Mucosa of descending colon (tissue), 3 donors: ENCODE measurements at regions not wholly inside any gene's neighbourhood (a gene's known extent, or its start where the extent isn't known, plus 50 kb on each side); places are given as distances from the start of the nearest gene placed in this dataset.

Source experiments
- ATAC-seq: fragments of 200-7000 bp; cut with Tn5 transposase; one replicate; pipeline ENCODE4 v1.9.1; 2020; ENCODE audit warnings: mild to moderate bottlenecking, moderate library complexity
- DNase-seq, 3 donors: peaks; one replicate each; pipeline ENCODE4 v3.0.0-alpha.2; 2020
- H3K36me3 ChIP-seq: fragments of 200-600 bp; one replicate; pipeline ENCODE4 v1.8.0; 2021; ENCODE audit warnings: low read depth, mild to moderate bottlenecking
- H3K4me1 ChIP-seq: fragments of 200-600 bp; one replicate; pipeline ENCODE4 v1.8.0; 2021; ENCODE audit warnings: low read depth, mild to moderate bottlenecking
- H3K4me3 ChIP-seq: fragments of 200-600 bp; one replicate; pipeline ENCODE4 v1.8.0; 2021; ENCODE audit warnings: mild to moderate bottlenecking
- H3K9me3 ChIP-seq: fragments of 200-600 bp; one replicate; pipeline ENCODE4 v1.8.0; 2021; ENCODE audit warnings: mild to moderate bottlenecking
- intact Hi-C, 2 donors: fragments of 100-400 bp; cut with DNase I in 1 of 2; cut with micrococcal nuclease in 1 of 2; formaldehyde crosslinking; loops; one replicate each; pipeline versions ENCODE4 v1.11.0 to v1.11.1; 2022; cut with DNase I, micrococcal nuclease
- TF ChIP-seq, protein P1 (sequence below): fragments of 200-600 bp; IDR thresholded peaks from one replicate; pipeline ENCODE4 v1.8.0; 2022; ENCODE audit warnings: antibody characterized with exemption, mild to moderate bottlenecking
- donor health status: DM: no; HTN: no; CAD: no; lungs with moderate emphysema.
- donor health status: DM: no; HTN: no; CAD: no.
- donor health status: DM: no; HTN: yes; CAD: no.

DNA sequence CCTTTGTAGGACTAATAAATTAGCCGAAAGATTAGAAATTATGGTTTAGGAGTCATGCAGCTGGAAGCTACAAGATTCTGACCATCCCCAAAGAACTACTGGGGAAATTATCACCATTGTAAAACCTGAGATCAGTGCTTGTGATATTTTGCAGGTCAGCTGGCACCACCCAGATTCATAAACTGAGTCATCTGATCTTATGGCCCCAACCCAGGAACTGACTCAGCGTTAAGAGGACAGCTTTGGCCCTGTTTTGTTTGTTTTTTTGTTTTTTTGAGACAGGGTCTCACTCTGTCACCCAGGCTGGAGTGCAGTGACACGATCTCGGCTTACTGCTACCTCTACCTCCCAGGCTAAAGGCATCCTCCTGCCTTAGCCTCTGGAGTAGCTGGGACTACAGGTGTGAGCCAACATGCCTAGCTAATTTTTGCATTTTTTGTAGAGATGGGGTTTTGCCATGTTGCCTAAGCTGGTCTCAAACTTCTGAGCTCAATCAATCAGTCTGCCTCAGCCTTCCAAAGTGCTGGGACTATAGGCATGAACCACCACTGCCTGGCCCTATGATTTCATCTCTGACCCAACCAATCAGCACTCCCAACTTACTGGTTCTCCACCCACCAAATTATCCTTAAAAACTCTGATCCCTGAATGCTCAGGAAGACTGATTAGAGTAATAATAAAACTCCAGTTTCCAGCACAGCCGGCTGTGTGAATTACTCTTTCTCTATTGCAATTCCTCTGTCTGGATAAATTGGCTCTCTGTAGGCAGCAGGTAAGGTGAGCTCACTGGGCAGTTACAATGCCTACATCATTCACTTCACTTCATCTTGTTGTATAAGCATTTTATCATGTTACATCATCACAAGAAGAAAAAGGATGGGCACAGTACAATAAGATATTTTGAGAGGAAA lies 79.4 kb upstream of the KSR1 start:
- Histone ChIP-seq H3K4me1 (peaks cover 9% of the 10 kb centered on the region), H3K9me3 (peaks cover 4% of the 10 kb centered on the region), H3K4me3 (no peak overlapping the region), H3K36me3 (no peaks in the 10 kb centered on the region)
- TF ChIP-seq, protein P1, sequence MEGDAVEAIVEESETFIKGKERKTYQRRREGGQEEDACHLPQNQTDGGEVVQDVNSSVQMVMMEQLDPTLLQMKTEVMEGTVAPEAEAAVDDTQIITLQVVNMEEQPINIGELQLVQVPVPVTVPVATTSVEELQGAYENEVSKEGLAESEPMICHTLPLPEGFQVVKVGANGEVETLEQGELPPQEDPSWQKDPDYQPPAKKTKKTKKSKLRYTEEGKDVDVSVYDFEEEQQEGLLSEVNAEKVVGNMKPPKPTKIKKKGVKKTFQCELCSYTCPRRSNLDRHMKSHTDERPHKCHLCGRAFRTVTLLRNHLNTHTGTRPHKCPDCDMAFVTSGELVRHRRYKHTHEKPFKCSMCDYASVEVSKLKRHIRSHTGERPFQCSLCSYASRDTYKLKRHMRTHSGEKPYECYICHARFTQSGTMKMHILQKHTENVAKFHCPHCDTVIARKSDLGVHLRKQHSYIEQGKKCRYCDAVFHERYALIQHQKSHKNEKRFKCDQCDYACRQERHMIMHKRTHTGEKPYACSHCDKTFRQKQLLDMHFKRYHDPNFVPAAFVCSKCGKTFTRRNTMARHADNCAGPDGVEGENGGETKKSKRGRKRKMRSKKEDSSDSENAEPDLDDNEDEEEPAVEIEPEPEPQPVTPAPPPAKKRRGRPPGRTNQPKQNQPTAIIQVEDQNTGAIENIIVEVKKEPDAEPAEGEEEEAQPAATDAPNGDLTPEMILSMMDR = no peak
- no peak for ATAC-seq
- DNase-seq = no peak
- intact Hi-C loops = no loop called here

DNA sequence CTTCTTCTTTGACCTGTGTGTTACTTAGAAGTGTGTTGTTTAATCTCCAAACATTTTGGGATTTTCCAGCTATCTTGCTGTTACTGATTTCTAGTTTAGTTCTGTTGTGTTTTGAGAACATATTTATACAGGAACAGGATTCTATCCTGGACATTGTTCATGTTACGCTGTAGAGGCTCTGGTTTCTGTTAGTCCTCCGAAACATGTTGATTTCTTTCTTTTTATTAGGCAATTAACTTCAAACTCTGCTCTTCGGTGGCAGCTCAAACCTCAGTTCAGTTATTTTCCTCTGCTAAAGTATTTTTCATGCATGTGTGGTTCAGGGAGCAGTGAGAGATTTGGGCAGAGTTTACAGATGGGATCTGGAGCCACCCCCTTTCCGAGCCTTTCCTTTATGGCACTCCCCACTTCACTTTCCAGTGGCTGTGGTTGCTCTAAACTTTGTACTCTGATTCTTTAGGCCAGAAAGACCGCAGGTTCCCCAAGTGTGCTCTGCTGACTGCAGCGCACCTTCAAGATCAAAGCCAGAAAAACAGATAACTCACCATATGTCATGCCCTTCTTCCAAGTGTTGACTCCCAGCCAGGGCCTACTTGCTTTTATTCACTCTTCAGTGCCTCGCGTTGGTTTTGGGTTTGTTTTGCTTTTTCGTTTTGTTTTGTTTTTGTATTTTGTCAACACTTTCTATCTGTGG lies 77.6 kb upstream of the KSR1 start:
- Histone ChIP-seq H3K9me3 (peaks cover 4% of the 10 kb centered on the region), H3K4me3 (no peak overlapping the region), H3K36me3 (no peaks in the 10 kb centered on the region), H3K4me1 (peaks cover 9% of the 10 kb centered on the region)
- DNase-seq = no peak
- ATAC-seq = no peak
- TF ChIP-seq, protein P1 = no peak
- intact Hi-C loops = no loop called here

DNA sequence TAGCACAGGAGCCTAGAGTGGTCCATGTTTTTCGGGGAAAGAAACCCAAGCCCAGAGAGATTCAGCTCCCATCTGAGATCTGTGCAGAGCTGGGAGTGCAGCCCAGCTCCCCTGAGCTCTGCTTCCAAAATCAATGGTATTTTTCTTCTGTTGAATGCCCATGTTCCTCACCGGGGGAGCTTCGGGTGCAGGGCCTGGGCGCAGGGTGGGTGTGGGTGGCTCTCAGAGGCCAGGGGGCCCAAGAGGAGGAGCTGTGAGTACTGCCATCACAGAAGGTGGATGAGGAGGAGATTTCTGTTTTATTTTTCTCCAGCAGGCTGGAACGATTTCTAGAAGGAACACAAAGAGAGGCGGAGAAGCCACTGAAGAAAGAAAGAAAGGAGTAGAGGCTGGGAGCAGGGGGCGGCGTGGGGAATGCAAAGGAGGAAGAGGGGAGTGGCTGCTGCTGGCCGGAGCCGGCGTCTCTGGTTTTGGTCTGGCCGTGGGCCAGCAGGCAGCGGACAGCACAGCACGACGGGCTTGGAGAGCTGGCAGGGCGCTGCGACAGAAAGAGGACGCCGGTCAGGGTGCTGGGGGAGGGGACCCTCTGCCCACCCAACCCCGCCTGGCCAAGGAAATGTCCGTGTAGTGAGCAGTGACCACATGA lies 76.2 kb upstream of the KSR1 start:
- H3K9me3 ChIP-seq = peaks cover 4% of the 10 kb centered on the region
- ATAC-seq (peak; percentile 64), DNase-seq (peak; percentile 39 to 66 (median 60))
- H3K4me1 ChIP-seq = peaks cover 9% of the 10 kb centered on the region
- intact Hi-C loops = loop anchor here in 1 of 2 donors (10.0 kb wide), 1 partner anchor 65 kb away; no protein-coding TSS in a partner anchor
- TF ChIP-seq, protein P1 = no peak
- no peak overlapping the region for H3K4me3 ChIP-seq
- no peaks in the 10 kb centered on the region for H3K36me3 ChIP-seq

DNA sequence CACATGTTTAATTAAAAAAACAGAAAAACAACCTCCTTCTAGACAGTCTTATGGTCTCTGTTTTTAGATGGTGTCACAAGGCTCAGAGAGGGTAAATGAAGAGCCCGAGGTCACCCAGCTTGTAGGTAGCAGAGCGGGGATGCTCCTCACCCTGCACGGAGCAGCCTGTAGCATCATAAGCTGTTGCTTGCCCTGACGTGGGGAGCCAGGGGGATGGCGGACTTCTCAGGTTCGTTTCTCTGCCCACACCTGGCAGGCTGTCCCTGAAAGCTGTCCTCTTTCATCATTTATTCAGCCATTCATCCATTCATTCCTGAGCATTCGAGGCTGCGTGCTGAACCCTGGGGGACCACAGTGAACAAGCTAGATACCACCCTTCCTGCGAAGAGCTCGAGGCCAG lies 75.7 kb upstream of the KSR1 start:
- TF ChIP-seq, protein P1 = no peak
- Histone ChIP-seq H3K4me3 (no peak overlapping the region), H3K4me1 (peaks cover 9% of the 10 kb centered on the region), H3K9me3 (peaks cover 4% of the 10 kb centered on the region), H3K36me3 (no peaks in the 10 kb centered on the region)
- intact Hi-C loops = loop anchor here in 1 of 2 donors (10.0 kb wide), 1 partner anchor 64 kb away; no protein-coding TSS in a partner anchor
- ATAC-seq = no peak
- DNase-seq = no peak

DNA sequence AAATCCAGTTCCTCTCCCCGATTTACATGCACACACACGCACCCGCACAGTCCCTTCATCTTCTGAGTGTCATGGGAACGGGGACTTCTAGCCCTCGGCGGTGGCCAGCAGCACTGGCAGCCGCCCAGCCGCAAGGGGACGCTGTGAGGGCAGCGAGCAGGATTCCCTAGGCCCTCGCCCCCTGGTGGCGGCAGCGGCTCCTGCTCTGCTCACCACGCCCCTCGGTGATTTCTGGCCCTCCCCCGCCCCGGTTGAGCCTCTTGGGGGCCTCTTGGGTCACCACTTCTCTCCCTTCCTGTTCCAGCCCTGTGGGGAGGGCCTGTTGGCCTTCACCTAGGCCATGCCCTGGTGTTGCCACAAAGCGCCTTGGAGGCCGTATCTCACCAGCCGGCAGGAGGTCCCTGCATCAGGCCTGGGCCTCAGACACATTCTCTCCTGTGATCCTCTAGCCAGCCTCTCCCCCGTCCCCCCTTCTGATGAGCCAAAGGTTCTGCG lies 75.2 kb upstream of the KSR1 start:
- DNase-seq = peak; percentile 71 to 78 (median 75)
- intact Hi-C loops = loop anchor here in 1 of 2 donors (10.0 kb wide), 1 partner anchor 64 kb away; no protein-coding TSS in a partner anchor
- no peak overlapping the region for H3K4me3 ChIP-seq
- H3K36me3 ChIP-seq = no peaks in the 10 kb centered on the region
- TF ChIP-seq, protein P1 = peak; percentile 72
- H3K9me3 ChIP-seq = peaks cover 4% of the 10 kb centered on the region
- peak; percentile 92 for ATAC-seq
- peaks cover 9% of the 10 kb centered on the region for H3K4me1 ChIP-seq
